Prostate gland (tissue), 2 donors: ENCODE measurements at regions not wholly inside any gene's neighbourhood (a gene's known extent, or its start where the extent isn't known, plus 50 kb on each side); places are given as distances from the start of the nearest gene placed in this dataset.

Experiments used
- DNase-seq: peaks from one replicate; pipeline ENCODE4 v3.0.0-alpha.2; 2019; ENCODE audit warnings: low spot score
- H3K27ac ChIP-seq, 2 donors: fragments of 200-600 bp; sonication (generic); 2 replicates each; pipeline ENCODE4 v1.5.1; 2017 to 2019
- H3K27me3 ChIP-seq: fragments of 200-600 bp; sonication (generic); replicated peaks from 2 replicates; pipeline ENCODE4 v1.5.1; 2019; ENCODE audit not compliant: insufficient read depth
- H3K36me3 ChIP-seq, 2 donors: fragments of 200-600 bp; sonication (generic); 1 replicate in 1 of 2; 2 replicates in 1 of 2; pipeline versions ENCODE4 v1.5.1 to v1.8.1; 2017 to 2019
- H3K4me1 ChIP-seq: fragments of 200-600 bp; sonication (generic); replicated peaks from 2 replicates; pipeline ENCODE4 v1.5.1; 2019
- H3K4me3 ChIP-seq, 2 donors: fragments of 200-600 bp; sonication (generic); 2 replicates each; pipeline ENCODE4 v1.5.1; 2017 to 2019
- H3K9me3 ChIP-seq: fragments of 200-600 bp; sonication (generic); 2 replicates; pipeline ENCODE4 v1.5.1; 2017
- POLR2A ChIP-seq: fragments of 450-650 bp; IDR thresholded peaks from one replicate; pipeline ENCODE4 v1.6.1; 2016; ENCODE audit warnings: antibody characterized with exemption, mild to moderate bottlenecking
- POLR2AphosphoS5 ChIP-seq: sonication (generic); formaldehyde crosslinking; IDR thresholded peaks from one replicate; pipeline ENCODE4 v1.6.1; 2017; ENCODE audit warnings: antibody characterized with exemption
- WGBS: methylation state at CpG from one replicate; pipeline ENCODE4 v1.1.5; 2018; 5-methylcytosine and 5-hydroxymethylcytosine counted together
- intact Hi-C: fragments of 100-400 bp; cut with DNase I; formaldehyde crosslinking; loops from one replicate; pipeline ENCODE4 v1.14.2; 2022
- TF ChIP-seq, protein P1 (sequence below), 4 experiments: fragments of 200-600 bp in 2 of 4; fragments of 450-650 bp in 2 of 4; sonication (generic) in 2 of 4; IDR thresholded peaks; 1 replicate in 3 of 4; 2 replicates in 1 of 4; pipeline ENCODE4 v1.5.1; 2016 to 2019; ENCODE audit warnings: antibody characterized with exemption in 4 of 4, mild to moderate bottlenecking in 2 of 4, moderate library complexity in 2 of 4

DNA sequence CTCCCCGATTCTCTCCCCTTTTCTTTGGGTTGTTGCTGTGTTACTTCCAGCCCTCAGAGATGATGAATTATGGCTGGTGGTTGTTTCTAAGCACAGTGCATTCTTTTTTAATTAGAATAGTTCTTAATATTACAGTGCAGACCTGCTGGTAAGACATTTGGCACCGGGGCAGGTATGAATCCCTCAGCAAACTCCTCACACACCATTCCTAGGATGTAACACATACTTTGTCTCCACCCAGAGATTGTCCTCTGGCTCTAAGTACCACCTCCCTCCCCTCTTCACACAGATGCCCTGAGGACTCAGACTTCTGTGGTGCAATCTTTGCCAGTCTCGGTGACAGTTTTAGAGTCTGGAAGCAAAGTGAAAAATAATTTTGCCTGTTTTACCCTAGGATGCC is 143.1 kb downstream of the HLX start:
- H3K36me3 ChIP-seq: no peaks in the 10 kb centered on the region
- H3K27me3 ChIP-seq: no peaks in the 10 kb centered on the region
- 74% methylated on average over 3 of the region's 3 CpGs for WGBS
- H3K9me3 ChIP-seq: no peaks in the 10 kb centered on the region
- intact Hi-C loops: no loop called here
- H3K4me3 ChIP-seq: no peak overlapping the region
- no peak overlapping the region for H3K27ac ChIP-seq
- H3K4me1 ChIP-seq: no peaks in the 10 kb centered on the region
- DNase-seq: no peak
- no peak for TF ChIP-seq POLR2AphosphoS5
- TF ChIP-seq POLR2A: no peak
- TF ChIP-seq, protein P1, sequence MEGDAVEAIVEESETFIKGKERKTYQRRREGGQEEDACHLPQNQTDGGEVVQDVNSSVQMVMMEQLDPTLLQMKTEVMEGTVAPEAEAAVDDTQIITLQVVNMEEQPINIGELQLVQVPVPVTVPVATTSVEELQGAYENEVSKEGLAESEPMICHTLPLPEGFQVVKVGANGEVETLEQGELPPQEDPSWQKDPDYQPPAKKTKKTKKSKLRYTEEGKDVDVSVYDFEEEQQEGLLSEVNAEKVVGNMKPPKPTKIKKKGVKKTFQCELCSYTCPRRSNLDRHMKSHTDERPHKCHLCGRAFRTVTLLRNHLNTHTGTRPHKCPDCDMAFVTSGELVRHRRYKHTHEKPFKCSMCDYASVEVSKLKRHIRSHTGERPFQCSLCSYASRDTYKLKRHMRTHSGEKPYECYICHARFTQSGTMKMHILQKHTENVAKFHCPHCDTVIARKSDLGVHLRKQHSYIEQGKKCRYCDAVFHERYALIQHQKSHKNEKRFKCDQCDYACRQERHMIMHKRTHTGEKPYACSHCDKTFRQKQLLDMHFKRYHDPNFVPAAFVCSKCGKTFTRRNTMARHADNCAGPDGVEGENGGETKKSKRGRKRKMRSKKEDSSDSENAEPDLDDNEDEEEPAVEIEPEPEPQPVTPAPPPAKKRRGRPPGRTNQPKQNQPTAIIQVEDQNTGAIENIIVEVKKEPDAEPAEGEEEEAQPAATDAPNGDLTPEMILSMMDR (IDR thresholded peaks at IDR 0.05): no peak

DNA sequence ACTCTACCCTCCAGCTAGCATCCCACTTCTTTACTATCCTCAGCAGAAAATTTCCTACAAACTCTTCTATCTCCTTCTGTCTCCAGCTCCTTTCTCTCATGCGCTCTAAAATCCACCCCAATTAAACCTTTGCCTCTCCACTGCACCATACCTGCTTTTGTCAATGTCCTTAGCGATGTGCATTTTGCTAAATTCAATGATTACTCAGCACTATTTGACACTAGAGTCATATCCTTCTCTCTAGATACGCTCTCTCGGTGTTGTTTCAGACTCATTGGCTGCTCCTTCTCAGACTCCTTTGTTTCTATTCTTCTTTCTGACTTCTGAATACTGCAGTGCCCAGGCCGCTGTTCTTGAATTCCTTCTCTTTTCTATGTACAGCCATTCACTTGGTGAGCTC is 144.2 kb downstream of the HLX start:
- Histone ChIP-seq H3K36me3 (no peaks in the 10 kb centered on the region), H3K27ac (no peak overlapping the region), H3K9me3 (no peaks in the 10 kb centered on the region), H3K4me3 (no peak overlapping the region), H3K27me3 (no peaks in the 10 kb centered on the region), H3K4me1 (no peaks in the 10 kb centered on the region)
- WGBS: 91% methylated on average over 5 of the region's 5 CpGs
- DNase-seq: no peak
- no peak for TF ChIP-seq POLR2AphosphoS5
- intact Hi-C loops: no loop called here

DNA sequence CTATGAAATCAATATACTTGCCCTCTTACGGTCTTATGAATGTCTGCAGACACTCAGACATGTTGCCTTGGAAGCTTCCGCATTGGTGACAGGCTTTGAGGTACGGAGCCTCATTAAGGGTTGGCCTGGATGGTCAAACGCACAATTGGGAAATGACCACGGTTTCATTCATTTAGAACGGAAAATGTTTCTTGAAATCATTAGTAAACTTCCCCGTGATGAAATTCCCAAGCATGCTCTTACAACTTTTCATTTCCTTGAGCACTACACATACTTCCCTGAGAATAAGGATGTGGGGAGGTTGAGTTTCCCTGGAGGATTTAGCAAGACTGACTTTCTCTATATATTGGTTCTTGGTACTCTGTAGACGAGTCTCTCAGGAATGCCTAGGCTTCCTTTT is 146.3 kb downstream of the HLX start:
- DNase-seq: no peak
- Histone ChIP-seq H3K27ac (no peak overlapping the region), H3K9me3 (no peaks in the 10 kb centered on the region), H3K4me1 (no peaks in the 10 kb centered on the region), H3K36me3 (no peaks in the 10 kb centered on the region), H3K27me3 (no peaks in the 10 kb centered on the region), H3K4me3 (no peak overlapping the region)
- intact Hi-C loops: no loop called here
- 87% methylated on average over 8 of the region's 8 CpGs for WGBS
- TF ChIP-seq POLR2AphosphoS5: no peak
- TF ChIP-seq, protein P1 (IDR thresholded peaks at IDR 0.05): no peak
- no peak for TF ChIP-seq POLR2A

DNA sequence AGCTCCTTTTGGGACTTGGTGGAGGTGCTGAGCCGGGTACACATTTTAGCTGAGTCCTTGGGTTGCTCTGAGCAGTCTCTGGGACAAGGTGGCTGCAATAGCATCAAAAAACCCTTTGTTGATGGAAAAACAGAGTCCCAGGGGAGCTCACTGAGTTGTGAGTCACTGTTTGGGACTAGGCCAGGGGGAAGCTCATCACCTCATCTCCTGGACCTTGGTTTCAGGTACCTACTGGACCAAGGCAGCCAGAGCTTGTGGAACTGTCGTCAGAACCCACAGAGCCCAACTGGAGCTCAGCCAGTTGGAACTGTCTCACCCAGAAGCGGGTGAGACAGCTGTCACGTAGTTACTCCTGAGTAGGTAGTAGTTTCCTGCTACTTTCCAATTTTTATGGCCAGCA is 146.7 kb downstream of the HLX start:
- Histone ChIP-seq H3K36me3 (no peaks in the 10 kb centered on the region), H3K4me1 (no peaks in the 10 kb centered on the region), H3K9me3 (no peaks in the 10 kb centered on the region), H3K27ac (no peak overlapping the region), H3K27me3 (no peaks in the 10 kb centered on the region), H3K4me3 (no peak overlapping the region)
- 78% methylated on average over 4 of the region's 4 CpGs for WGBS
- intact Hi-C loops: no loop called here
- TF ChIP-seq, protein P1 (IDR thresholded peaks at IDR 0.05): no peak
- no peak for TF ChIP-seq POLR2AphosphoS5
- TF ChIP-seq POLR2A: no peak
- no peak for DNase-seq

DNA sequence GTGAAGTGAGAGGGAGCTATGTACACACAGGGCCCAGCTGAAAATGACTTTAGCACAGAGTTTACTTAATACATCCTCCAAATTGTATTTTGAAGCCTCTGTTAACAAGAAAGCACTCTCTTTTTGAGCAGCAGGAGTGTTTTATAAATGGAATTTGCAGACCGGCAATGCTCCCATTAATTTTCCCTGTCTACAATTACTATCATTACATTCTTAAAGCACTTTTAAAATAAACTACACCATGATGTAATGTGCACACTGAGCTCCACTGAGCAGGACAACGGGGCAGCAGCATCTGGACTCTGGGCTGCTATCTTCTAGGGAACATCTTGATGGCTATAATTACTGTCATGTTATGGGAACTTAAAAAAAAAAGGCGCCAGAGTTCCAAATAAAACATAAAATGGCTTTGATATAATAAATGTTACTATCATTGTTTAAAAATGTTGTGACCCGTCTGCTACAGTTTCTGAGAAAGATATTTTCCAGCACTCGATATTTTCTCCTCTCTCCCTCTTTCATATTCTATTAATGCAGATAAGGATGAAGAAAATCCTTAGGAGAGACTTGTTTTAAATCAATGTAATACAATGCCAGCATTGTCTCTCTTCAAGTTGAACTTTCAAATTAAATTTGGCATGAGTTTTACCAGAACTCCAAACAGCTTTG is 150.9 kb downstream of the HLX start:
- no peak for DNase-seq
- Histone ChIP-seq H3K4me1 (no peaks in the 10 kb centered on the region), H3K27me3 (no peaks in the 10 kb centered on the region), H3K9me3 (no peaks in the 10 kb centered on the region), H3K27ac (no peak overlapping the region), H3K36me3 (no peaks in the 10 kb centered on the region), H3K4me3 (no peak overlapping the region)
- TF ChIP-seq, protein P1 (IDR thresholded peaks at IDR 0.05): no peak
- no peak for TF ChIP-seq POLR2A
- no peak for TF ChIP-seq POLR2AphosphoS5
- WGBS: 33% methylated on average over 5 of the region's 5 CpGs
- intact Hi-C loops: no loop called here
